VCaP (cell line): ENCODE measurements at regions not wholly inside any gene's neighbourhood (a gene's known extent, or its start where the extent isn't known, plus 50 kb on each side); places are given as distances from the start of the nearest gene placed in this dataset.
A peak's percentile ranks its signal among the peaks of the same experiment; 100 is the strongest.

Experiments
- H3K27ac ChIP-seq: fragments of 450-650 bp; 2 replicates; pipeline ENCODE4 v1.5.1; 2017
- TF ChIP-seq, protein P1 (sequence below): fragments of 450-650 bp; conservative IDR thresholded peaks from 2 replicates; pipeline ENCODE4 v1.5.1; 2017; ENCODE audit warnings: mild to moderate bottlenecking, moderate library complexity

DNA sequence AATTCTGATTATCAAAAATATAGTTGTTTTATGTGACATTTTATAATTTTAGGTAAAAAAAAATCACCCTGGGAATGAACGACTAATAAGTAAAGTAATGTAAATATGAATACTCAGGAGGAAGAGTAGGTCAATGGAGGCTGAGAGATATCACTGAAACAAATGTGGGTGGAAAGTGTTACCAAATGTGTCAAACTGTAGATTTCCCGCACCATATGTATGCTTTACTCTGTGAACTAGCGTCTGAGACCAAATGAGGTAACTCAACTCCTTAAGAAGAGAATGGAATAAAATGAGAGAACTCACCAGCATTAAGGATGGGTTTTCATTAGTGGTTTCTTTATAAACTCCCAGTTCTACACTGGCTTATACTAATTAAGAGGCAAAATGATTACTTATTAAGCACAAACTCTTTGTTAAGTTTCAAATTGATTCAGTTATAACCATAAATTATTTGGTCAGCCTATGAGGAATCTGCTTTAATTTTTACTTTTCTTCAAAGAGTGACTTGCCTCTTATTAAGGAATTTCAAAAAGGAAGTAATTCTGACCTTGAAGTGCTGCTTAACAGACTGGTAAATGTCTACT lies 784.7 kb upstream of the GJE1 start:
- H3K27ac ChIP-seq = no peak overlapping the region
- TF ChIP-seq, protein P1, sequence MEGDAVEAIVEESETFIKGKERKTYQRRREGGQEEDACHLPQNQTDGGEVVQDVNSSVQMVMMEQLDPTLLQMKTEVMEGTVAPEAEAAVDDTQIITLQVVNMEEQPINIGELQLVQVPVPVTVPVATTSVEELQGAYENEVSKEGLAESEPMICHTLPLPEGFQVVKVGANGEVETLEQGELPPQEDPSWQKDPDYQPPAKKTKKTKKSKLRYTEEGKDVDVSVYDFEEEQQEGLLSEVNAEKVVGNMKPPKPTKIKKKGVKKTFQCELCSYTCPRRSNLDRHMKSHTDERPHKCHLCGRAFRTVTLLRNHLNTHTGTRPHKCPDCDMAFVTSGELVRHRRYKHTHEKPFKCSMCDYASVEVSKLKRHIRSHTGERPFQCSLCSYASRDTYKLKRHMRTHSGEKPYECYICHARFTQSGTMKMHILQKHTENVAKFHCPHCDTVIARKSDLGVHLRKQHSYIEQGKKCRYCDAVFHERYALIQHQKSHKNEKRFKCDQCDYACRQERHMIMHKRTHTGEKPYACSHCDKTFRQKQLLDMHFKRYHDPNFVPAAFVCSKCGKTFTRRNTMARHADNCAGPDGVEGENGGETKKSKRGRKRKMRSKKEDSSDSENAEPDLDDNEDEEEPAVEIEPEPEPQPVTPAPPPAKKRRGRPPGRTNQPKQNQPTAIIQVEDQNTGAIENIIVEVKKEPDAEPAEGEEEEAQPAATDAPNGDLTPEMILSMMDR = no peak

DNA sequence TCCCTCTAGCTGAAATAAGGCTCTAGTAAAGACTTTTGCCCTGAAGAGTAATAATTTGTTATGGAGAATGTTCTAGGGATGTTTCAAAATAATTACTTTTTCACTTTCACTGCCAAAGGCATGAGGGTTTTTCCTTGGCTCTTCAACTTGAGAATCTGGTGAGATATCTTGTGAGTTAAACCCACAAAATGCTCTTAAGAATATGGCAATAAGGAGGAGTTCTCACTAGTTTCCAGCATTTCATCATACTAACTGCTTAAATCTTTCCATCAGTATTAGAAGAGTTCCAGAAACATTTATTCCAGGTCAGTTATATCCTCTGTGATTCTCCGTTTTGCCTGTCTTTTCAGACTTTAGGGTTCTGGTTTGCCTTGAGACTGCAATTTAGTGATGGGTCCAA lies 785.6 kb upstream of the GJE1 start:
- TF ChIP-seq, protein P1 = no peak
- H3K27ac ChIP-seq = no peak overlapping the region

GRCh38 chr6:141346535-141346934 lies 786.2 kb upstream of the GJE1 start:
- TF ChIP-seq, protein P1 = no peak
- H3K27ac ChIP-seq = no peak overlapping the region

GRCh38 chr6:141337191-141337590 lies 795.5 kb upstream of the GJE1 start:
- H3K27ac ChIP-seq = no peak overlapping the region

DNA sequence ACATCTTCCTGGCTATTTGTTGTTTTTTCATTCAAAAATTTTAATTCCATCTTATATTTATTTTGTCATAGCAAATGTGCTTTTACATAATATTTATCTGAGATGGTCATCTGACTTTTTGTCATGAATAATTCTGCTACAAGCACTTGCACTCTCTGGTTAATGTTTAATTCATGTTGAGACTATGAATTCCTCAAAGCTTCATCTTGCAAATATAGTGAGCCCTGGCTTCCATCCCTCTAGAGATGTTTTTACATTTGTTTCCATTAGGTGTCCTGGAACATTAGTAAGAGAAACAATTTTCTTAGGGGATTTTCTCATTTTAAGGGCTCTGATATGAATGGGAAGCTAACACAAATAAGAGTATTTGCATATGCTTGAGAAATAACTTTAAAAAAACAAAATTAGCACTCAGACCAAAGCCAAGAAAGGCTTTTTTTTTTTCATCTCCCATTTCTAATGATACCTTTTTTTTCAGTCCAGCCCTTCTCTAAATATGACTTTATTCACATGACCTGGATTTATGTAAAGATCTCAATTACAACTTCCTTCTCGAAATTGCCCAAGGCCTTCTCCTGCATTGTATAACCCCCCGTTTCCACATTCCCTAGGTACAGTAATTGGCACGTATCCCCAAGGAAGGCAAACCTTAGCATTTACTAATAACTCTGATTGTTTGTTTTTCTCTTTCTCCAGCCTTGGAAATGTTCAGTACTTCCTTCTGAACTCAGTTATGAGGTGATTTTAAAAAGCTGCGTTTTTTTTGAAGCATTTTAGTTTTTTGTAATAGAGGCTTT lies 797.0 kb upstream of the GJE1 start:
- TF ChIP-seq, protein P1 = no peak
- H3K27ac ChIP-seq = peak overlapping the region; percentile 28

More at GRCh38 chr6:141337191-141337590, 795.5 kb upstream of the GJE1 start:
- TF ChIP-seq, protein P1 = no peak

GRCh38 chr6:141326925-141327324 lies 805.8 kb upstream of the GJE1 start:
- H3K27ac ChIP-seq = no peak overlapping the region
- TF ChIP-seq, protein P1 = no peak

DNA sequence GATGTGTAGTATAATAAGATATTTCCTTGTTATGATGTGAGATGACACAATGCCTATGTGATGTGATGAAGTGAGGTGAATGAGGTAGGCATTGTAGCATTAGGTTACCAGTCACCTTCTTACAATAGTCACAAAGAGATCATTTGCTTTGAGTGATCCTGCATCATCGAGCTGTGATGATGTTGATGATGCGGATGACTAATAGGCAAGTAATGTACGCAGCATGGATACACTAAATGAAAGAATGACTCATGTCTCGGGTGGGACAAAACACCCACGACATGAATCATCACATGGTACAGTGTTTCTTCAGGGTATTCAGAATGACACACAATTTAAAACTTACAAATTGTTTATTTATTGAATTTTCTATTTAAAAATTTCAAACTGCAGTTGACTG lies 806.3 kb upstream of the GJE1 start:
- H3K27ac ChIP-seq = no peak overlapping the region
- TF ChIP-seq, protein P1 = no peak
